ENCODE measurements at regions not wholly inside any gene's neighbourhood (a gene's known extent, or its start where the extent isn't known, plus 50 kb on each side); places are given as distances from the start of the nearest gene placed in this dataset.

DNA sequence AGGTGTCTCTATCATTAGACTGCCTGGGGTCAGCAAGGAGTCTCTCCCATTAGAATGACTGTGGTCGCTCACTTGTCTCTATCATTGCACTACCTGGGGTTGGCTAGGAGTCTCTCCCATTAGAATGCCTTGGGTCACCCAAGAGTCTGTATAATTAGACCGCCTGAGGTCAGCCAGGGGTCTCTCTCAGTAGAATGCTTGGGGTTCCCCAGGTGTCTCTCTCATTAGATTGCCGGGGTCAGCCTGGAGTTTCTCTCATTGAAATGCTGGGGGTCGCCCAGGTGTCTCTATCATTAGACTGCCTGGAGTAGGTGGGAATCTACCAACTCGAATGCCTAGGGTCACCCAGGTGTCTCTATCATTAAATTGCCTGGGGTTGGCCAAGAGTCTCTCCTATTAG, 2231.6 kb downstream of the TP53TG3F start:
- TF ChIP-seq YY1 (IDR thresholded peaks at IDR 0.05; ENCODE audit: insufficient read depth, insufficient read length), result no peak
- no peak for TF ChIP-seq ZNF274 (IDR thresholded peaks at IDR 0.05; ENCODE audit: low read depth, low read length)
- no peak for TF ChIP-seq SUZ12 (IDR thresholded peaks at IDR 0.05; ENCODE audit: extremely low read depth, insufficient read depth, insufficient read length)

All from NT2/D1 (cell line).